SK-N-SH (cell line): ENCODE measurements at regions not wholly inside any gene's neighbourhood (a gene's known extent, or its start where the extent isn't known, plus 50 kb on each side); places are given as distances from the start of the nearest gene placed in this dataset.

Experiments used
- CTCF ChIA-PET: fragments of 300-600, 350-600 bp; formaldehyde crosslinking; extraction: SDS; loops from one replicate; lab custom pipeline; 2021; lab: Yijun Ruan, JAX
- POLR2A ChIA-PET: fragments of 350-600 bp; sonication (Branson Sonifier 250); formaldehyde crosslinking; extraction: SDS; loops from one replicate; lab custom pipeline; 2020; ENCODE audit warnings: antibody characterized with exemption, inconsistent platforms; lab: Yijun Ruan, JAX
- DNase-seq: peaks from one replicate; pipeline ENCODE4 v3.0.0; 2012
- H2AFZ ChIP-seq: fragments of 200-600 bp; sonication (generic); 2 replicates; pipeline ENCODE4 v1.8.1; 2016; ENCODE audit warnings: antibody characterized with exemption, mild to moderate bottlenecking, low read depth
- H3F3A ChIP-seq: fragments of 200-600 bp; sonication (generic); replicated peaks from 2 replicates; pipeline ENCODE3; 2016; ENCODE audit warnings: antibody characterized with exemption, mild to moderate bottlenecking; ENCODE audit not compliant: insufficient read depth
- H3K27ac ChIP-seq, 2 experiments: fragments of 200-500 bp in 1 of 2; fragments of 200-600 bp in 1 of 2; sonication (Bioruptor generic) in 1 of 2; sonication (generic), shearing (Covaris generic) in 1 of 2; 2 replicates each; pipeline versions ENCODE4 v1.5.1 to v1.6.1; 2014 to 2016; ENCODE audit warnings: low read depth in 2 of 2, inconsistent platforms in 1 of 2, low read length in 1 of 2, mild to moderate bottlenecking in 1 of 2, mixed read lengths in 1 of 2
- H3K27me3 ChIP-seq: fragments of 200-600 bp; sonication (generic), shearing (Covaris generic); 2 replicates; pipeline ENCODE4 v1.6.1; 2016; ENCODE audit warnings: mixed run types; ENCODE audit not compliant: insufficient read depth
- H3K36me3 ChIP-seq, 2 experiments: fragments of 200-500 bp in 1 of 2; fragments of 200-600 bp in 1 of 2; sonication (Bioruptor generic) in 1 of 2; sonication (generic) in 1 of 2; replicated peaks in 1 of 2; 2 replicates each; pipeline versions ENCODE3 to v1.5.1; 2014 to 2016; ENCODE audit warnings: low read length in 1 of 2, mild to moderate bottlenecking in 1 of 2; ENCODE audit not compliant: insufficient read depth in 2 of 2, control insufficient read depth in 1 of 2
- H3K4me1 ChIP-seq, 2 experiments: fragments of 200-500 bp in 1 of 2; fragments of 200-600 bp in 1 of 2; sonication (Bioruptor generic) in 1 of 2; sonication (generic), shearing (Covaris generic) in 1 of 2; 2 replicates each; pipeline versions ENCODE4 v1.5.1 to v1.6.1; 2014 to 2016; ENCODE audit warnings: low read depth in 1 of 2, low read length in 1 of 2, mixed run types in 1 of 2; ENCODE audit not compliant: insufficient read depth in 2 of 2, control insufficient read depth in 1 of 2
- H3K4me2 ChIP-seq: fragments of 200-600 bp; sonication (generic), shearing (Covaris generic); 2 replicates; pipeline ENCODE4 v1.6.1; 2017; ENCODE audit warnings: mixed run types
- H3K4me3 ChIP-seq, 2 experiments: fragments of 200-500 bp in 1 of 2; fragments of 200-600 bp in 1 of 2; sonication (Bioruptor generic) in 1 of 2; sonication (generic), shearing (Covaris generic) in 1 of 2; 2 replicates each; pipeline versions ENCODE4 v1.5.1 to v1.8.1; 2014 to 2016; ENCODE audit warnings: low read depth in 2 of 2, inconsistent platforms in 1 of 2, low read length in 1 of 2, mild to moderate bottlenecking in 1 of 2, mixed read lengths in 1 of 2, moderate library complexity in 1 of 2
- H3K79me2 ChIP-seq: fragments of 200-600 bp; sonication (generic); 2 replicates; pipeline ENCODE4 v1.8.1; 2017; ENCODE audit warnings: mild to moderate bottlenecking; ENCODE audit not compliant: insufficient read depth
- H3K9ac ChIP-seq: fragments of 200-600 bp; sonication (generic); 2 replicates; pipeline ENCODE4 v1.6.1; 2017; ENCODE audit warnings: mixed run types
- H3K9me2 ChIP-seq: fragments of 200-600 bp; sonication (generic); 2 replicates; pipeline ENCODE4 v1.6.1; 2017; ENCODE audit warnings: mixed run types
- H3K9me3 ChIP-seq: fragments of 200-600 bp; sonication (generic); 2 replicates; pipeline ENCODE4 v1.6.1; 2017; ENCODE audit warnings: mixed run types, mild to moderate bottlenecking, moderate library complexity
- H4K20me1 ChIP-seq: fragments of 200-600 bp; sonication (generic); 2 replicates; pipeline ENCODE4 v1.6.1; 2017; ENCODE audit warnings: mild to moderate bottlenecking, mixed run types; ENCODE audit not compliant: insufficient read depth
- CHD2 ChIP-seq: fragments of 150-350 bp; IDR thresholded peaks from 2 replicates; pipeline ENCODE4 v1.6.1; 2018; ENCODE audit warnings: low read length; ENCODE audit not compliant: partially characterized antibody
- CTCF ChIP-seq: fragments of 200-600 bp; sonication (generic); IDR thresholded peaks from 2 replicates; pipeline ENCODE4 v1.6.1; 2017; ENCODE audit warnings: antibody characterized with exemption, mild to moderate bottlenecking, moderate library complexity
- EP300 ChIP-seq, 2 experiments: IDR thresholded peaks; 2 replicates each; pipeline versions ENCODE4 v1.4.0 to v1.6.1; 2012; ENCODE audit warnings: borderline replicate concordance in 1 of 2, low read depth in 1 of 2, low read length in 1 of 2
- FOSL2 ChIP-seq: IDR thresholded peaks from 2 replicates; pipeline ENCODE4 v1.4.0; 2012; ENCODE audit warnings: low read depth, mild to moderate bottlenecking, moderate library complexity, borderline replicate concordance
- FOXJ3 ChIP-seq: sonication (generic); formaldehyde crosslinking; IDR thresholded peaks from 2 replicates; pipeline ENCODE4 v1.5.1; 2020; ENCODE audit warnings: mild to moderate bottlenecking, missing genetic modification reagents
- FOXM1 ChIP-seq: IDR thresholded peaks from 2 replicates; pipeline ENCODE4 v1.4.0; 2012; ENCODE audit warnings: low read depth, mild to moderate bottlenecking
- GABPA ChIP-seq: IDR thresholded peaks from 2 replicates; pipeline ENCODE4 v1.4.0; 2012; ENCODE audit warnings: low read depth, mild to moderate bottlenecking
- GATA2 ChIP-seq: sonication (generic); formaldehyde crosslinking; IDR thresholded peaks from 2 replicates; pipeline ENCODE4 v1.5.0; 2020; ENCODE audit warnings: mild to moderate bottlenecking, missing genetic modification reagents
- IRF3 ChIP-seq: fragments of 150-350 bp; IDR thresholded peaks from 2 replicates; pipeline ENCODE4 v1.6.1; 2016; ENCODE audit warnings: mild to moderate bottlenecking, low read depth, low read length
- MEF2A ChIP-seq: IDR thresholded peaks from 2 replicates; pipeline ENCODE4 v1.4.0; 2012; ENCODE audit warnings: low read depth, borderline replicate concordance
- MXI1 ChIP-seq: IDR thresholded peaks from 2 replicates; pipeline ENCODE4 v1.6.1; 2012; ENCODE audit warnings: mild to moderate bottlenecking, low read depth, low read length, improper control_type of control experiment
- NFIC ChIP-seq: IDR thresholded peaks from 2 replicates; pipeline ENCODE4 v1.4.0; 2012; ENCODE audit warnings: borderline replicate concordance
- POLR2AphosphoS5 ChIP-seq: IDR thresholded peaks from 2 replicates; pipeline ENCODE4 v1.6.1; 2012; ENCODE audit warnings: low read depth, low read length
- RAD21 ChIP-seq: IDR thresholded peaks from 2 replicates; pipeline ENCODE4 v1.6.1; 2012; ENCODE audit warnings: mild to moderate bottlenecking, low read length
- RCOR1 ChIP-seq: fragments of 150-350 bp; IDR thresholded peaks from 2 replicates; pipeline ENCODE4 v1.6.1; 2017; ENCODE audit warnings: antibody characterized with exemption, low read length
- RFX5 ChIP-seq: IDR thresholded peaks from 2 replicates; pipeline ENCODE4 v1.6.1; 2012; ENCODE audit warnings: mild to moderate bottlenecking, improper control_type of control experiment, low read length
- RXRA ChIP-seq: IDR thresholded peaks from 2 replicates; pipeline ENCODE4 v1.4.0; 2012; ENCODE audit warnings: low read depth, mild to moderate bottlenecking, borderline replicate concordance
- SMC3 ChIP-seq: IDR thresholded peaks from 2 replicates; pipeline ENCODE4 v1.6.1; 2012; ENCODE audit warnings: low read depth, low read length, improper control_type of control experiment
- TAF1 ChIP-seq: IDR thresholded peaks from 2 replicates; pipeline ENCODE4 v1.6.1; 2012; ENCODE audit warnings: low read depth, mild to moderate bottlenecking, low read length, moderate library complexity, borderline replicate concordance
- USF1 ChIP-seq: IDR thresholded peaks from 2 replicates; pipeline ENCODE4 v1.4.0; 2012; ENCODE audit warnings: low read depth, borderline replicate concordance
- ZBTB33 ChIP-seq: IDR thresholded peaks from 2 replicates; pipeline ENCODE4 v1.4.0; 2012; ENCODE audit warnings: low read depth, borderline replicate concordance
- WGBS: methylation state at CpG from one replicate; pipeline ENCODE4 v1.1.6; 2017; ENCODE audit warnings: low lambda C conversion rate; 5-methylcytosine and 5-hydroxymethylcytosine counted together

- Histone ChIP-seq H3K9me2 (no peaks in the 10 kb centered on the region), H2AFZ (no peak overlapping the region), H3K4me2 (no peak overlapping the region), H3F3A (no peaks in the 10 kb centered on the region), H3K27me3 (no peaks in the 10 kb centered on the region), H3K79me2 (no peaks in the 10 kb centered on the region), H3K4me3 (no peak overlapping the region), H3K27ac (peak overlapping the region in 1 of 2 experiments; percentile 67; a peak in 2 of 4 replicates), H3K36me3 (no peaks in the 10 kb centered on the region), H3K9ac (no peak overlapping the region), H3K4me1 (peaks cover 0 to 14% of the 10 kb centered on the region in 2 experiments; a peak in 2 of 4 replicates), H3K9me3 (no peaks in the 10 kb centered on the region; the same call in 1 of the 2 replicates), H4K20me1 (no peaks in the 10 kb centered on the region)
- peak; percentile 77 for DNase-seq
- TF ChIP-seq GATA2 (CRISPR knock-in tag) (peak; percentile 68), IRF3 (no peak), POLR2AphosphoS5 (no peak), FOXJ3 (CRISPR knock-in tag) (peak; percentile 61), MXI1 (no peak), RFX5 (no peak), TAF1 (no peak), CTCF (no peak), RAD21 (peak; percentile 41), ZBTB33 (no peak), GABPA (no peak), SMC3 (no peak), MEF2A (no peak), USF1 (no peak), CHD2 (no peak), NFIC (no peak), RXRA (no peak), FOXM1 (no peak), EP300 (IDR thresholded peaks at IDR 0.05; ENCODE audit: borderline replicate concordance in 1 of 2, low read depth in 1 of 2, low read length in 1 of 2) (peak in 1 of 2 experiments; percentile 66; a peak in 1 of 4 replicates), FOSL2 (no peak), RCOR1 (peak; percentile 62; the same call in 1 of the 2 replicates)
- ChIA-PET POLR2A (no interaction called here), CTCF (interaction anchor here (1.1 to 3.2 kb wide), 3 partner anchors 11 to 71 kb away, joined by 3 to 11 read pairs (median 5); no protein-coding TSS in a partner anchor)
- 10% methylated on average over 9 of the region's 9 CpGs for WGBS
Observed at GRCh38 chr2:21356086-21356856, 232.5 kb downstream of the TDRD15 start.
